ENCODE measurements at regions not wholly inside any gene's neighbourhood (a gene's known extent, or its start where the extent isn't known, plus 50 kb on each side); places are given as distances from the start of the nearest gene placed in this dataset.

DNA sequence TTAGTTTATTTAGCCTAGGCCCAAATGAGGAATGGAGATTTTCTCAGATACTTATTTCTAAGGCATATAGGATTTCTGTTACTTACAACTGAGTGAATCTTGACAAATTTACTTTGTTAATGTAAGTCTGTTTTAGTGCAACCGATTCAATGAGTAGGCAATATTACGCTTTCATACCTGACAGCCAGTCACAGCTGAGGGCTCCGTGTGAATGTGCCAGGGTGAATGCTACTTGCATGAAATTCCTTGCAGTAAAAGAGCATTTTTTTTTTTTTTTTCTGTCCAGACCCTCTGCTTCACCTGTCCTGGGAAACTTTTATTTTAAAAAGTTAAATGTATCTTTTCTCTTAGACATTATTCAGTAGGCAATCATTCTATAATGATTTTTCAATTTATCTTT, 1100.0 kb downstream of the FAT4 start:
- intact Hi-C loops (cut with micrococcal nuclease) = no loop called here
- no peaks in the 10 kb centered on the region for H3K27me3 Mint-ChIP-seq
- no peak for DNase-seq
- no peak for ATAC-seq
- H3K4me3 Mint-ChIP-seq = no peak overlapping the region
- no peak overlapping the region for H3K27ac Mint-ChIP-seq
- H3K36me3 Mint-ChIP-seq (ENCODE audit: low read depth) = no peaks in the 10 kb centered on the region
- CTCF ChIA-PET = no interaction called here
- peaks cover 6% of the 10 kb centered on the region for H3K9me3 Mint-ChIP-seq
- POLR2A ChIA-PET = no interaction called here
- TF ChIP-seq, protein P1, sequence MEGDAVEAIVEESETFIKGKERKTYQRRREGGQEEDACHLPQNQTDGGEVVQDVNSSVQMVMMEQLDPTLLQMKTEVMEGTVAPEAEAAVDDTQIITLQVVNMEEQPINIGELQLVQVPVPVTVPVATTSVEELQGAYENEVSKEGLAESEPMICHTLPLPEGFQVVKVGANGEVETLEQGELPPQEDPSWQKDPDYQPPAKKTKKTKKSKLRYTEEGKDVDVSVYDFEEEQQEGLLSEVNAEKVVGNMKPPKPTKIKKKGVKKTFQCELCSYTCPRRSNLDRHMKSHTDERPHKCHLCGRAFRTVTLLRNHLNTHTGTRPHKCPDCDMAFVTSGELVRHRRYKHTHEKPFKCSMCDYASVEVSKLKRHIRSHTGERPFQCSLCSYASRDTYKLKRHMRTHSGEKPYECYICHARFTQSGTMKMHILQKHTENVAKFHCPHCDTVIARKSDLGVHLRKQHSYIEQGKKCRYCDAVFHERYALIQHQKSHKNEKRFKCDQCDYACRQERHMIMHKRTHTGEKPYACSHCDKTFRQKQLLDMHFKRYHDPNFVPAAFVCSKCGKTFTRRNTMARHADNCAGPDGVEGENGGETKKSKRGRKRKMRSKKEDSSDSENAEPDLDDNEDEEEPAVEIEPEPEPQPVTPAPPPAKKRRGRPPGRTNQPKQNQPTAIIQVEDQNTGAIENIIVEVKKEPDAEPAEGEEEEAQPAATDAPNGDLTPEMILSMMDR (IDR thresholded peaks at IDR 0.05) = no peak
- no peaks in the 10 kb centered on the region for H3K4me1 Mint-ChIP-seq (ENCODE audit: low read depth)

DNA sequence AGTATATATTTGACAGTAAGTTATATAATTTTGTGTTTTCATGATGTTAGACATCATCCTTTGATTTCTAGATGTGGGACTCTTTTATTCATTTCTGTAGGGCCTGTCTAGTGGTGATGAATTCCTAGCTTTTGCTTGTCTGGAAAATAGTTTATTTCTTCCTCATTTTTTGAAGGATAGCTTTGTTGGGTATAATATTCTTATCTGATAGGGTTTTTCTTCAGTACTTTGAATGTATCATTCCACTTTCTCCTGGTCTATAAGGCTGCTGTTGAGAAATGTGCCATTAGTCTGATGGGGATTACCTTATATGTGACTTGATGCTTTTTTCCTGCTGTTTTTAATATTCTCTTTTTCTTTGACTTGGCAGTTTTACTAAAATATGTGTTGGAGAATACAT, 1104.5 kb downstream of the FAT4 start:
- Mint-ChIP-seq H3K4me1 (ENCODE audit: low read depth) (no peaks in the 10 kb centered on the region), H3K9me3 (peaks cover 8% of the 10 kb centered on the region), H3K36me3 (ENCODE audit: low read depth) (no peaks in the 10 kb centered on the region), H3K27me3 (no peaks in the 10 kb centered on the region), H3K27ac (no peak overlapping the region), H3K4me3 (no peak overlapping the region)
- ATAC-seq = no peak
- POLR2A ChIA-PET = no interaction called here
- TF ChIP-seq, protein P1 (IDR thresholded peaks at IDR 0.05) = no peak
- intact Hi-C loops (cut with micrococcal nuclease) = no loop called here
- no peak for DNase-seq
- CTCF ChIA-PET = no interaction called here

DNA sequence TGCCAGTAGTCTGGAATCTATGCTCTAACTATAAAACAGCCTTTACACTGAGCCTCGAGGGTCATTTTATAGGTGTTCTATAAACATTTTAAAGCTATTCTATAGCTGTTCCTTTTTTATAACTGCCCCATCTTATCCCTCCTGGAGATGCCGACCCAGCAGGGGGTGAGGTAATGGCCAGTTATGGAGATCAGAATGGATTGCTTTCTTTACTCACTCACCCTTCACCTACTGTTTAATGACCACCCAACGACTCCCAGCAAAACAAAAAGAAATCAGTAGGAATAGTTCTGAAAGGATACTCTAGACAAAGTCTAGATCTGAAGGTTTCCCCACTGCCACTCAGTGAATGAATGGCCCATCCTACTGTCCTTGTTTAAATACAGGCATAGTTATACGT, 1113.1 kb downstream of the FAT4 start:
- H3K4me3 Mint-ChIP-seq = no peak overlapping the region
- H3K36me3 Mint-ChIP-seq (ENCODE audit: low read depth) = no peaks in the 10 kb centered on the region
- ATAC-seq (no peak), DNase-seq (no peak)
- no peak overlapping the region for H3K27ac Mint-ChIP-seq
- H3K27me3 Mint-ChIP-seq = no peaks in the 10 kb centered on the region
- ChIA-PET POLR2A (no interaction called here), CTCF (no interaction called here)
- peaks cover 4% of the 10 kb centered on the region for H3K9me3 Mint-ChIP-seq
- TF ChIP-seq, protein P1 (IDR thresholded peaks at IDR 0.05) = no peak
- no peaks in the 10 kb centered on the region for H3K4me1 Mint-ChIP-seq (ENCODE audit: low read depth)
- intact Hi-C loops (cut with micrococcal nuclease) = no loop called here

DNA sequence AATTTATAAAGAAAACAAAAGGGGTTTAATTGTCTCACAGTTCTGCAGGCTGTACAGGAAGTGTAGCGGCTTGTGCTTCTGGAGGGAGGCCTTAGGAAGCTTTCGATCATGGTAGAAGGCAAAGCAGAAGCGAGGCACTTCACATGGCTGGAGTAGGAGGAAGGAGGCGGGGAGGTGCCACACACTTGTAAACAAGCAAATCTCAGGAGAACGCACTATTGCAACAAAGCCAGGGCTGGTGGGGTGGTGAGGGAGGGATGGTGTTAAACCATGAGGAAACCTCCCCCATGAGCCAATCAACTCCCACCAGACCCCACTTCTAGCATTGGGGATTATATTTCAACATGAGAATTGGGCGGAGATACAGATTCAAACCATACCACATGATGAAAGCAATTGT, 1116.3 kb downstream of the FAT4 start:
- intact Hi-C loops (cut with micrococcal nuclease) = no loop called here
- no peak overlapping the region for H3K4me3 Mint-ChIP-seq

DNA sequence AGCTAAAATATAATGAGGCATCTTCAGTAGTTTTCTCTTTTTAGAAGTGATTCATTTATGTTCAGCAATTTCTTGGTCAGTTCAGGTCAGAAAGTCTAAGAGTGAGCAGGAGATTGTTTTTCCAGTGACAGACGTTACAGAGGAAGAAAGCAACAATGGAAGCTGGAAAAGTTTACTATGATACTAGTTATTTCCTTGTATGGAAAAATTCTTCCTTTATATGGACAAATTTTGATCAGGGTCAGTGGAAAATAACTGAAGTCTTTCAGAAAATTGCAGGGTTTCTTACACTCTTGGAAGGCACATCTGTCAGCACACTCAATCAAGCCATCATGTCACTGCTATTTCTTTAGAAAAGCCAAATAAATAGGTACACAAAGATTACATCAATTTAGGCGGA, 1120.7 kb downstream of the FAT4 start:
- TF ChIP-seq, protein P1 (IDR thresholded peaks at IDR 0.05) = no peak
- ATAC-seq (no peak), DNase-seq (no peak)
- H3K27ac Mint-ChIP-seq = no peak overlapping the region
- intact Hi-C loops (cut with micrococcal nuclease) = no loop called here
- no peak overlapping the region for H3K4me3 Mint-ChIP-seq
- ChIA-PET CTCF (no interaction called here), POLR2A (no interaction called here)
- no peaks in the 10 kb centered on the region for H3K4me1 Mint-ChIP-seq (ENCODE audit: low read depth)
- no peaks in the 10 kb centered on the region for H3K36me3 Mint-ChIP-seq (ENCODE audit: low read depth)
- H3K27me3 Mint-ChIP-seq = no peaks in the 10 kb centered on the region
- H3K9me3 Mint-ChIP-seq = peaks cover 4% of the 10 kb centered on the region

More for the DNA sequence above, 1116.3 kb downstream of the FAT4 start:
- TF ChIP-seq, protein P1 (IDR thresholded peaks at IDR 0.05) = no peak
- Mint-ChIP-seq H3K27ac (no peak overlapping the region), H3K36me3 (ENCODE audit: low read depth) (no peaks in the 10 kb centered on the region), H3K4me1 (ENCODE audit: low read depth) (no peaks in the 10 kb centered on the region), H3K9me3 (peaks cover 2% of the 10 kb centered on the region), H3K27me3 (no peaks in the 10 kb centered on the region)
- CTCF ChIA-PET = no interaction called here
- DNase-seq (no peak), ATAC-seq (no peak)
- POLR2A ChIA-PET = no interaction called here
